GM12878 (cell line): ENCODE measurements at regions not wholly inside any gene's neighbourhood (a gene's known extent, or its start where the extent isn't known, plus 50 kb on each side); places are given as distances from the start of the nearest gene placed in this dataset.

Source experiments
- ATAC-seq: fragments of 200-7000 bp; cut with Tn5 transposase; 3 replicates; pipeline ENCODE4 v1.9.1; 2020; ENCODE audit warnings: mild to moderate bottlenecking, moderate library complexity
- BruUV-seq: library from RNA; stranded (reverse); fragments of 400-500 nt; replicated peaks from 2 replicates; lab custom pipeline; 2021; lab: Mats Ljungman, UMichigan
- CTCF ChIA-PET: fragments of 300-600 bp; sonication (Branson Sonifier 250); formaldehyde crosslinking; extraction: SDS; loops from one replicate; lab custom pipeline; 2021; ENCODE audit warnings: inconsistent platforms; lab: Yijun Ruan, JAX
- POLR2A ChIA-PET: fragments of 350-600 bp; formaldehyde crosslinking; extraction: SDS; loops from one replicate; lab custom pipeline; 2021; ENCODE audit warnings: inconsistent platforms; lab: Charles Lee
- RAD21 ChIA-PET: fragments of 300-600 bp; sonication (Branson Sonifier 250); formaldehyde crosslinking; loops from one replicate; lab custom pipeline; 2023; ENCODE audit warnings: antibody characterized with exemption; ENCODE audit not compliant: unreplicated experiment; lab: Charles Lee
- SMC1A ChIA-PET: fragments of 300-600 bp; sonication (Branson Sonifier 250); formaldehyde crosslinking; loops from one replicate; lab custom pipeline; 2023; ENCODE audit not compliant: unreplicated experiment, uncharacterized antibody; lab: Charles Lee
- DNase-seq: peaks from one replicate; pipeline ENCODE4 v3.0.0-alpha.2; 2011; ENCODE audit warnings: low read depth, low spot score
- FAIRE-seq: peaks from 3 replicates; lab custom pipeline; 2011; peaks lifted over from hg19 to GRCh38; lab: Jason Lieb, UNC
- H2AFZ ChIP-seq: 2 replicates; pipeline ENCODE4 v1.6.0; 2011; ENCODE audit warnings: low read depth, low read length, control low read depth; ENCODE audit not compliant: control insufficient read depth
- H3K27ac ChIP-seq: 2 replicates; pipeline ENCODE4 v1.5.1; 2011; ENCODE audit warnings: control low read depth; ENCODE audit not compliant: control insufficient read depth, insufficient read depth
- H3K27me3 ChIP-seq, 2 experiments: replicated peaks in 1 of 2; 2 replicates each; pipeline versions ENCODE4 v1.6.0 to v1.6.1; 2011; ENCODE audit warnings: low read length in 1 of 2; ENCODE audit not compliant: control insufficient read depth in 2 of 2, insufficient read depth in 2 of 2
- H3K36me3 ChIP-seq, 2 experiments: 2 replicates each; pipeline ENCODE4 v1.5.1; 2011; ENCODE audit warnings: low read length in 1 of 2; ENCODE audit not compliant: control insufficient read depth in 2 of 2, insufficient read depth in 2 of 2
- H3K4me1 ChIP-seq: 2 replicates; pipeline ENCODE4 v1.6.1; 2011; ENCODE audit warnings: mild to moderate bottlenecking, low read length, moderate library complexity, mixed read lengths; ENCODE audit not compliant: control insufficient read depth, insufficient read depth
- H3K4me2 ChIP-seq: 2 replicates; pipeline ENCODE4 v1.6.0; 2011; ENCODE audit warnings: control low read depth; ENCODE audit not compliant: control insufficient read depth, insufficient read depth
- H3K4me3 ChIP-seq: fragments of 200-600 bp; sonication (generic); 2 replicates; pipeline ENCODE4 v1.5.1; 2016
- H3K79me2 ChIP-seq: 2 replicates; pipeline ENCODE4 v1.6.0; 2011; ENCODE audit warnings: low read length; ENCODE audit not compliant: control insufficient read depth, insufficient read depth
- H3K9ac ChIP-seq: 2 replicates; pipeline ENCODE4 v1.8.0; 2011; ENCODE audit warnings: low read length, control low read depth, mixed read lengths; ENCODE audit not compliant: control insufficient read depth, insufficient read depth
- H3K9me3 ChIP-seq: replicated peaks from 3 replicates; pipeline ENCODE4 v1.5.1; 2011; ENCODE audit warnings: mild to moderate bottlenecking, low read length; ENCODE audit not compliant: control insufficient read depth, insufficient read depth
- H4K20me1 ChIP-seq: 2 replicates; pipeline ENCODE4 v1.6.0; 2011; ENCODE audit not compliant: control insufficient read depth, insufficient read depth
- CBX3 ChIP-seq: fragments of 200-600 bp; sonication (generic); IDR thresholded peaks from 2 replicates; pipeline ENCODE4 v1.6.1; 2016; ENCODE audit warnings: low read depth, borderline replicate concordance
- CUX1 ChIP-seq: IDR thresholded peaks from 2 replicates; pipeline ENCODE4 v1.6.1; 2012; ENCODE audit warnings: improper control_type of control experiment, low read depth, low read length; ENCODE audit not compliant: insufficient replicate concordance
- E2F8 ChIP-seq: fragments of 450-650 bp; IDR thresholded peaks from 2 replicates; pipeline ENCODE4 v1.6.1; 2018; ENCODE audit warnings: mild to moderate bottlenecking, low read depth, moderate library complexity; ENCODE audit not compliant: partially characterized antibody
- SPI1 ChIP-seq: IDR thresholded peaks from 2 replicates; pipeline ENCODE4 v1.6.1; 2011; ENCODE audit warnings: low read depth, mild to moderate bottlenecking, low read length, moderate library complexity, borderline replicate concordance; ENCODE audit not compliant: insufficient read depth
- ZNF207 ChIP-seq: fragments of 450-650 bp; IDR thresholded peaks from 2 replicates; pipeline ENCODE4 v1.6.1; 2014; ENCODE audit warnings: antibody characterized with exemption, mild to moderate bottlenecking, borderline replicate concordance
- ZNF274 ChIP-seq: IDR thresholded peaks from one replicate; pipeline ENCODE4 v1.8.0; 2011; ENCODE audit not compliant: insufficient read length, insufficient read depth
- ZNF592 ChIP-seq: fragments of 450-650 bp; IDR thresholded peaks from 2 replicates; pipeline ENCODE4 v1.6.1; 2017; ENCODE audit warnings: mild to moderate bottlenecking, moderate library complexity
- ZZZ3 ChIP-seq: IDR thresholded peaks from 2 replicates; pipeline ENCODE4 v1.6.1; 2011; ENCODE audit warnings: low read depth; ENCODE audit not compliant: control insufficient read depth, insufficient read length
- WGBS: methylation state at CpG from one replicate; pipeline ENCODE4 v1.1.6; 2016; ENCODE audit warnings: low lambda C conversion rate; ENCODE audit not compliant: insufficient replicate concordance, insufficient coverage; ENCODE audit errors: missing lambda C conversion rate; 5-methylcytosine and 5-hydroxymethylcytosine counted together
- in situ Hi-C: fragments of 300-500 bp; cut with MboI; formaldehyde crosslinking; loops from 9 replicates; pipeline ENCODE4 v1.14.3; 2018; ENCODE audit warnings: mixed read lengths
- intact Hi-C: fragments of 100-400 bp; cut with micrococcal nuclease; formaldehyde crosslinking; loops from one replicate; pipeline ENCODE4 v1.14.2; 2022; ENCODE audit not compliant: unreplicated experiment

DNA sequence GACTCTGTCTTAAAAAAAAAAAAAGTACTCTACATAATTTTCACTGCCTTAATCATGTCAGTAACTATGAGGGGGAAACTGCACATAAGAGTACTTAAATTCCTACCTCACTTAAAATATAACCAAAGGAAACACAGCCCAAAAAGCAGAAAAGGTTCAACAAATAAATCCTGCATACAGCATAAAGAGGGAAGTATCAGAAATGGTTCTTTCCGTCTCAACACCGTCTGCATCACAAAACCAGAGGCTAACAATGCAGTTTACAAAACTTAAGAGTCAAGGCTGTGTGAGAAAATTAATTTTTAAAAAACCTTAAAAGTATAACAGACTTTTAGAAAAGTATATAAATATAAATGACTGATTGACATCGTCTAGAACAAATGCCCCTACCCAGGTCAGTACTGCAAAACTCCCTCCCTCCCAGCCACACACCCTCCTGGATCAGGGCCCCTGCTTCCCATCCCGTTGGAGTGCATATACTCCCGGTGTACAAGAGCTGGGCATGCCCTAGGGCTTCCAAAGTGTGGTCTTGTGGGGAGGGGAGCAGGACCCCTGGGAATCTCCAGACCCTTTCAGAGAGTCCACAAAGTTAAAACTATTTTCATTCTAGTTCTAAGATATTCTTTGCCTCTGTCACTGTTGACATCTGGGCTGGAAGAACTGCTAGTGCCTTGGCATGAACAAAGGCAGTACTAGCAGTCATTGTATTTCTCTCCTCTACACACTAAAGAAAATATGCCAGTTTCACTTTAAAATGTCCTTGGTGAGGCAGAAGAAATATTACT is 67.0 kb upstream of the SERTAD2 start (continued):
- no peak for TF ChIP-seq CUX1
- TF ChIP-seq ZNF207, result no peak
- TF ChIP-seq CBX3, result no peak
- TF ChIP-seq, all 136 proteins: peak for 0

DNA sequence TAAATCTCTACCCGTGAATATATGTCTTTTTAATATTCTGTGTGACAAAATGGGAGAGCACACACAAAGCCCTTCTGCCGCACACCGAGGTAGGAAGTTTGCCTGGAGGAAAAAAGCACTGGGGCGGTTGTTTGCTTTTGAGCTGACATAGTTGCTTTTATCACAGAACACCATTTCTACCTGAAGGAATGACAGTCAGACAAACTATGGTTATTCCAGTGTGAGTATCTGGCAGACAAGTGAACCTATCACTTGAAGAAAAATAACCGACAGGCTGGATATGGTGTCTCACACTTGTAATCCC is 67.6 kb upstream of the SERTAD2 start:
- no peaks in the 10 kb centered on the region for H3K9me3 ChIP-seq
- no peaks in the 10 kb centered on the region for H3K36me3 ChIP-seq
- H3K9ac ChIP-seq, result no peak overlapping the region
- no peak overlapping the region for H3K4me3 ChIP-seq
- WGBS, result 90% methylated on average over 5 of the region's 5 CpGs
- H4K20me1 ChIP-seq, result no peaks in the 10 kb centered on the region
- no peak for ATAC-seq
- BruUV-seq, result no TSS peak
- POLR2A ChIA-PET, result interaction anchor here (0.7 to 1.7 kb wide), 7 partner anchors 8 to 69 kb away, joined by 3 to 12 read pairs (median 5); partner anchors contain the start of gene SERTAD2
- SMC1A ChIA-PET, result interaction anchor here (0.7 to 35.8 kb wide), 10 partner anchors 10 to 109 kb away, joined by 3 to 945 read pairs (median 4); partner anchors contain the start of gene SERTAD2
- no peak for DNase-seq
- in situ Hi-C loops, result no loop called here
- H2AFZ ChIP-seq, result no peak overlapping the region
- H3K27ac ChIP-seq, result no peak overlapping the region
- CTCF ChIA-PET, result interaction anchor here (1.4 to 1.9 kb wide), 5 partner anchors 7 to 100 kb away, joined by 3 to 11 read pairs (median 5); no protein-coding TSS in a partner anchor
- H3K79me2 ChIP-seq, result peaks cover 20% of the 10 kb centered on the region
- no peak overlapping the region for H3K4me2 ChIP-seq
- intact Hi-C loops, result no loop called here
- FAIRE-seq, result no peak
- no peaks in the 10 kb centered on the region for H3K27me3 ChIP-seq
- RAD21 ChIA-PET, result interaction anchor here (0.9 to 11.5 kb wide), 5 partner anchors 16 to 72 kb away, joined by 4 to 216 read pairs (median 23); partner anchors contain the start of gene SERTAD2
- peaks cover 20% of the 10 kb centered on the region for H3K4me1 ChIP-seq
- TF ChIP-seq SPI1, result no peak
- no peak for TF ChIP-seq ZNF592
- TF ChIP-seq ZNF274, result no peak
- TF ChIP-seq ZZZ3, result no peak
- TF ChIP-seq E2F8, result no peak
